GM18505 (cell line): ENCODE measurements at regions not wholly inside any gene's neighbourhood (a gene's known extent, or its start where the extent isn't known, plus 50 kb on each side); places are given as distances from the start of the nearest gene placed in this dataset.
"Not testable (repeated sequence)": the region's sequence is repeated elsewhere in the genome, so short reads cannot be mapped to it uniquely, and the experiment has no call there.

ENCODE experiments used
- ATAC-seq: cut with Tn5 transposase; IDR thresholded peaks from one replicate; pipeline ENCODE4 v1.9.1; 2021; ENCODE audit not compliant: unreplicated experiment
- POLR2A ChIP-seq: IDR thresholded peaks from 4 replicates; pipeline ENCODE4 v1.6.1; 2011; ENCODE audit warnings: borderline replicate concordance; ENCODE audit not compliant: insufficient read depth, insufficient read length; ENCODE audit errors: extremely low read depth

DNA sequence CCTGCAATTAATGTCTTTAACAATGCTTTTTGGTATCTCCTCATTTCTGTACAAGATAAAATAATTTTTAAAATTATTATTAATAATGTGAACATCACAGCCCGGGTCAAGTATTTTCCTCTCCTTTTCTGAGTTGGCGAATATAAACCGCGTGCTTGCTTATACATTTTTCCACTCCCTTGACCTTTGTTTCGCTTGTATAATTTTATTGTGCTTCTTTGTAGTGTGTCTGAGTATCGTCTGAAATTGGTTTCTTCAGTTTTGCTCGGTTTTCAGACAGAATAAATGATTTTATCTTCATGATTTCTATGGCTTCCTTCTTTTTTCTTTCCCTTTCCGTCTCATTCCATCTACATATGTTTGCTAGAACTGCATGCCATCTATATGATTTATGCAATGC lies 448.5 kb downstream of the MAT2B start:
- TF ChIP-seq POLR2A, result no peak
- ATAC-seq, result no peak

- ATAC-seq, result not testable (repeated sequence)
Measured at GRCh38 chr5:163961230-163961629, 455.8 kb downstream of the MAT2B start.

GRCh38 chr5:163963881-163964280 lies 458.5 kb downstream of the MAT2B start:
- TF ChIP-seq POLR2A, result no peak
- ATAC-seq, result no peak

DNA sequence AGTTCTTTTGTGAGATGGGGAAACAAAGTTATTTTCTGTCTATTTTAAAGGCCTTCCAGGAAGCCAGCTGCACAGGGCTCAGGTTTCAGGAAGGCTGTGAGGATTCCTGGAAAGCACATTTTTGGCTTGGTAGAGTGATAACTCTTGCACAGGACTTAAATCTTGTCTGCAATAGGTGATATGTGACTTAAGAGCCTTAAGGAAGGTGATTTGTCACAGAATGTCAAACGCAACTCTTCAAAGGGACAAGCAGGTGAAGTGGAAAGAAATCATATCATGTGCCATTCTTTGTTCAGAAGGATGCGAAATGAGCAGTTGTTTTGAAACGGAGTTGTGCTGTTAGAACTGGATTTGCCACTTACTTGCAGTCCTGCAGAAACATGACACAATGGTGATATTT lies 459.3 kb downstream of the MAT2B start:
- TF ChIP-seq POLR2A, result no peak
- ATAC-seq, result no peak

GRCh38 chr5:163967268-163967667 lies 461.8 kb downstream of the MAT2B start:
- ATAC-seq, result no peak

DNA sequence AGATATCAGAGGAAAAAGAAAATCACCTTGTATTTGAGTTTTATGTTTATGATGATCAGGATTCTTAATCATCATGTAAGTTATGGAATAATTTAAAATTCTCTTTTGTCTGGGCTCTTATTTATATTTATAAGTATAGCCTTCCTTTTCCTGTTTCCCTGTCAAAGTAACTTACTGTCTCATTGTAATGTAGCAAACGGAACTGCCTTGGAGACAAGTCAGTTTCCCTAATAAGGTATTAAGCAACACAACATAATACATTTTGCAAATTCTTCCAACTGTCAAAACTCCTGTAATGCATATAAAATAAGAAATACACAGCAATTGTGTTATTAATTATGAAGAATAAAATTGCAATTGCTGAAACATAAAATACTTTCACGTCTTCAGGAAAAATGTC lies 463.2 kb downstream of the MAT2B start:
- no peak for TF ChIP-seq POLR2A
- no peak for ATAC-seq

More at GRCh38 chr5:163967268-163967667, 461.8 kb downstream of the MAT2B start:
- no peak for TF ChIP-seq POLR2A

DNA sequence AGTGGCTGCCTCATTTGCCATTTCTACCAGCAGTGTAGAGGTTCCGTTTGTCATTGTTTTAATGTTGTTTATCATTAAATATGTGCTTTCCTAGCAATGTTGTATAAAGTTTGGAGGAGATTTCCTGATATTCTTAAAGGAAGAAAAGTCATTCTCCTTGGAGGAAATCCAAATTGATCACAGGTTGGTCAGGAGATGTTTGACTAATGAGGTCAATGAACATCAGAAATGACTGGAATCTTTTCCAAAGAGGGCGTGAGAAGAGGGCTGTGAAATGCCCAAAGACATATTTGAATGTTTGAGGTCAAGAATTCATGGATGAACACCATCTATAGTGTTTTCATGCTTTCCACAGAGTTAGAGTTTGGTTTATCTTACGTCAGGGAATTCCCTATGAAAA lies 471.3 kb downstream of the MAT2B start:
- TF ChIP-seq POLR2A, result no peak
- no peak for ATAC-seq

- no peak for TF ChIP-seq POLR2A
- peak; percentile 46 for ATAC-seq
Measured at GRCh38 chr5:163978897-163979296, 473.5 kb downstream of the MAT2B start.

- no peak for ATAC-seq
- no peak for TF ChIP-seq POLR2A
Measured at GRCh38 chr5:163988566-163988965, 483.1 kb downstream of the MAT2B start.

- TF ChIP-seq POLR2A, result no peak
- no peak for ATAC-seq
Measured at GRCh38 chr5:163993126-163993525, 487.7 kb downstream of the MAT2B start.

GRCh38 chr5:163995206-163995605 lies 489.8 kb downstream of the MAT2B start:
- no peak for ATAC-seq
- TF ChIP-seq POLR2A, result no peak

DNA sequence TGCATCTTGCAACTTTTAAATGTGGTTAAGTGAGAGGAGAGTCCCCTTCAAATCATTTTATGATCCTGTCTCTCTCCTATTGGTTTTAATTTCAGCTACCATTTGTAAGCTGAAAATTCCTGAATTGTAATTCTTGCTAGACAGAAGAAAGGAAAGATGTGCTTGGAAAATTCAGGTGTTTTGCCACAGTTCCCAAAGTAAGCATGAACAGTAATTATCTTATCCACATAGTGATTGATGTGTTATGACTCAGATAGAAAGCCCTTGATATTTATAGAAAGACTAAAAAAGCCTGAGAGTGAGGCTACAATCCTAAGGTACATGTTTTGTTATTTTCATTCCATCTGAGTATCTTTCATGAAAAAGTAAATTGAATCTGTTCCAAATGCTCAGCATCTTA lies 492.5 kb downstream of the MAT2B start:
- TF ChIP-seq POLR2A, result no peak

GRCh38 chr5:164000241-164000640 lies 494.8 kb downstream of the MAT2B start:
- no peak for ATAC-seq
- no peak for TF ChIP-seq POLR2A

More for the DNA sequence above, 492.5 kb downstream of the MAT2B start:
- no peak for ATAC-seq

DNA sequence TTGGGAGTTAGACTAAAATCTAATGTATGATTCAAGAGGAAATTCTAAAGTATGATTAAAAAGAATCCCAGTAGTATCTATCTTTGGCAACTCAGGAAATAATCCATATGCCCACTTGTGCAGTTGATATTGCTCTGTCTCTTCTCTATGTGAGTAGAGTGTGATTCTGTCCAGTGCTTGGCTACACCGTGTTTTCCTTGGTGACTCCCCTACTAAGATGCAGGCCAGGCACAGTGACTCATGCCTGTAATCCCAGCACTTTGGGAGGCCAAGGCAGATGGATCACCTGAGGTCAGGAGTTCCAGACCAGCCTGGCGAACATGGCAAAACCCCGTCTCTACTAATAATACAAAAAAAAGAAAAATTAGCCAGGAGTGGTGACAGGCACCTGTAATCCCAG lies 495.4 kb downstream of the MAT2B start:
- no peak for TF ChIP-seq POLR2A
- no peak for ATAC-seq

GRCh38 chr5:164002214-164002613 lies 496.8 kb downstream of the MAT2B start:
- no peak for ATAC-seq
- TF ChIP-seq POLR2A, result no peak
